Stimulated activated CD4-positive, alpha-beta T cell treated with anti-CD3 and anti-CD28 coated beads, Interleukin-4, amount 100 ng/mL, for 4 hours (primary cell): ENCODE measurements at regions not wholly inside any gene's neighbourhood (a gene's known extent, or its start where the extent isn't known, plus 50 kb on each side); places are given as distances from the start of the nearest gene placed in this dataset.
"Not testable (repeated sequence)": the region's sequence is repeated elsewhere in the genome, so short reads cannot be mapped to it uniquely, and the experiment has no call there.

Source experiments
- DNase-seq, 2 experiments: peaks; one replicate each; pipeline ENCODE4 v3.0.0-alpha.2; 2020

DNA sequence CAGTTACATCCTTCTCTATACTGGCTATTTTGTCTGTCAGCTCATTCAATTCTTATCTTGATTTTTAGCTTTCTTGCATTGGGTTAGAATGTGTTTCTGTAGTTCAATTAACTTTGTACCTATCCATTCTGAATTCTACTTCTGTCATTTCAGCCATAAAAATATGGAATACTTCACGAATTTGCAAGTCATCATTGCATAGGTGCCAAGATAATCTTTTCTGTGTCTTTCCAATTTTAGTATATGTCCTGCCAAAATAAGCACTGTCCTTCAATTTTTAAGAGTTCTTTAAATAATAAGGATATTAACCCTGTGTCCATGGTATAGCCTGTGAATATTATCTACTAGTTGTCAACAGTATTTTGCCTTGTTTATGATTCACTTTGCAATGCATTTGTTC lies 665.7 kb upstream of the MDGA2 start:
- no peak for DNase-seq

DNA sequence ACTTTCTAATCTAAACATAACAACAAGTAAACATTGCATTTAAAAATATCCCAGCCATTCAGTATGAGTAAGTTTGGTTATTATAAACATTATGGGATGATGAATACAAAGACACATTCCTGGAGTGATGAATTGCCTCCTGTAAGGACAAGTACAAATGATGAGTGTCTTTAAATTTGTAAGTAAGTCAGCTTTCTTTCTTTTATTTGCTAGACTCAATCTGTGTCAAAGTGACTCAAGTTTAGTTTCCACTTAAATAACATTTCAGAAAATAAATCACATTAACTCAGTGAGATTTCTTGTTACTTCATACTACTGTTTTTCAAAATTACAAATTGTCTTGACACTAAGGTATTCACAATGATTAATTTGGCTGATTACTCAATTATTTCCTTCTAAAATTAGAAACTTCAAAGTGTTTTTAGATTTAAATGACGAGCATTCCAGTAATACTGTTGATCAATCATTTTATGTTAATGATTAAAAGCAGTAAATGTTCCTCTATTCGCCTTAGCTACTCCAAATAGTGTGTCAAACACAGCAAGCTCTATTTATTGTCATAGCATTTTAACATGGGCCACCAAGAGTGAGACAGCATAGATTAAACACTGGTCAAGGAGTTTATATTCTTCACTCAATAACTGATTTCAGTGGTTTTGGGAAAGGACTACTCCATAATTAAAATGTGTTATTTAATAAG lies 658.0 kb upstream of the MDGA2 start:
- no peak for DNase-seq

- DNase-seq: no peak
These were observed 656.0 kb upstream of the MDGA2 start for GRCh38 chr14:48331421-48331820.

GRCh38 chr14:48325486-48325885 lies 650.1 kb upstream of the MDGA2 start:
- no peak for DNase-seq

- DNase-seq: no peak
These were observed 648.3 kb upstream of the MDGA2 start for GRCh38 chr14:48323665-48324064.

- DNase-seq: no peak
These were observed 644.4 kb upstream of the MDGA2 start for GRCh38 chr14:48319823-48320222.

DNA sequence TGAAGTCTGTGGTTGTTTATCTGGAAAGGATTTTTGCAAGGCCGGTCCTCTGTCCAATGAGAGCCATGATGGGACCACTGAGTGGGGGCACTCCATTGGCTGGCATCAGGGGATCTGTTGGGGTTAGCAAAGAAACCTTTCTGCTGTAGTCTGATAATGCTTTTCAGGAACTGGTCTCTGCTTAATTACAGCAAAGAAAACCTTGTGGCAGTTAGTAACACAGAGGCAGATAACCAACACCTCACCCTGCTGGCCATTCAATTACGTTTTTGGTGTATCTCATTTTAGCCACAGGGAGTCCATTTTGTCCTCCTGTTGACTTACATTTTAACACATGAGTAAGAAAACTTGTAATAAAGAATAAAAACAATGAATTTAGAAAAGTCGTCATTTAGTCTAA lies 629.3 kb upstream of the MDGA2 start:
- no peak for DNase-seq

- no peak for DNase-seq
These were observed 614.3 kb upstream of the MDGA2 start for GRCh38 chr14:48289701-48290100.

GRCh38 chr14:48285217-48285616 lies 609.8 kb upstream of the MDGA2 start:
- not testable (repeated sequence) for DNase-seq

- no peak for DNase-seq
These were observed 599.9 kb upstream of the MDGA2 start for GRCh38 chr14:48275301-48275700.

- no peak for DNase-seq
These were observed 599.4 kb upstream of the MDGA2 start for GRCh38 chr14:48274826-48275225.

GRCh38 chr14:48267926-48268325 lies 592.5 kb upstream of the MDGA2 start:
- DNase-seq: not testable (repeated sequence)

DNA sequence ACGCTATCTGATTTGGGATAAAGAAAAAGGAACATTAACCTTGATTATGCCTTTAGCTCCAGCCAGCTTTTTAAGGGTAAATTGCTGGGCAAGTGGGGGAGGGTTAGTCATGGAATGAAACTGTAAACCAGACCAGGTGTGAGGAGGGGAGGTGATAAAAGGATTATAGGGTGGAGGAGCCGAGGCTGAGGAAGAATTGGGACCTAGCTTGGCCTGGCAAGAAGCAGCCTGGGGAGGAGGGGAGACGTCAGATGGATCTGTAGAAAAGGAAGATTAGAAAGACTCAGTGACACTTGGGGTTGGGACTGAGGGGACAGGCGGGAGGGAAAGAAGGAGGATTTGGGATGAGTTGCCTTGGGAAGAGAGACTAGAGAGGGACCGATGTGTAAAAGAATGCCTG lies 590.8 kb upstream of the MDGA2 start:
- not testable (repeated sequence) for DNase-seq

DNA sequence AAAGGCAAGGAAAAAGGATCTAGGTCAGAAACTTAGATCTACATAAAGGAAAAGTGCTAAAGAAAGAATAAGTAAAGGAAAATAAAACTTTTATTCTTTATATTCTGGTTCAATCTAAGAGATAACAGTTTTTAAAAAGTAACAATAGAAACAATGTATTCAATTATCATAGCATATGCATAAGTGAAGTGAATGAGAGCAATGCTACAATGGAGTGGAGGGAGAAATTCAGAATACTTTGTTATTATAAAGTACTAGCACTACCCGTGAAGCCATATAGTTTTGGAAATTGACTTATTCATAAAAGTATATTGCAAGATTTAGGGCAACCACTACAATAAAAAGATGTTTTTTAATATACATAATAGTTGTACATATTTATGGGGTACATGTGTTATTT lies 586.0 kb upstream of the MDGA2 start:
- no peak for DNase-seq

DNA sequence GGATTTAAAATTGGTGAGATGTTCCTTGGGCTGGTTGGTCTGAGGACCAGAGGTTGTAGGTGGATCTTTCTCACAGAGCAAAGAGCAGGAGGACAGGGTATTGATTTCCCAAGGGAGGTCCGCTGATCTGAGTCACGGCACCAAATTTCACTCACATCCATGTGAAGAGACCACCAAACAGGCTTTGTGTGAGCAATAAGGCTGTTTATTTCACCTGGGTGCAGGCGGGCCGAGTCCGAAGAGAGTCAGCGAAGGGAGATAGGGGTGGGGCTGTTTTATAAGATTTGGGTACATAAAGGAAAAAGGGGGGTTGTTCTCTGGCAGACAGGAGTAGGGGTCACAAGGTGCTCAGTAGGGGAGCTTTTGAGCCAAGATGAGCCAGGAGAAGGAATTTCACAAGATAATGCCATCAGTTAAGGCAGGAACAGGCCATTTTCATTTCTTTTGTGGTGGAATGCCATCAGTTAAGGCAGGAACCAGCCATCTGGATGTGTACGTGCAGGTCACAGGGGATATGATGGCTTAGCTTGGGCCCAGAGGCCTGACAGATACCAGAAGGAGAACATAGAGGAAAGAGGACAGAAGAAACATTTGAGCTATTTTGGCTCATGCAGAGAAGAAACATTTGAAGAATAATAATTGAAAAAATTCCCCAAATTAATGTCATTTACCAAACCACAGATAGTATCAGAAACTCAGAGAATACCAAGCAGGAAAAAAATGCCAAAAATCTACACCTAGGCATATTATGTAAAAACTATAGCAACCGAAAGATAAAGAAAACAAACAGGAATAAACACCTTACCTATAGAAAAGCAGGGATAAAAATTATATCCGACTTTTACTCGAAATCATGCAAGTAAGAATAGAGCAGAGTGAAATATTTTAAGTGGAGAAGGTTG lies 585.2 kb upstream of the MDGA2 start:
- not testable (repeated sequence) for DNase-seq

- DNase-seq: not testable (repeated sequence)
These were observed 584.5 kb upstream of the MDGA2 start for GRCh38 chr14:48259876-48260275.

DNA sequence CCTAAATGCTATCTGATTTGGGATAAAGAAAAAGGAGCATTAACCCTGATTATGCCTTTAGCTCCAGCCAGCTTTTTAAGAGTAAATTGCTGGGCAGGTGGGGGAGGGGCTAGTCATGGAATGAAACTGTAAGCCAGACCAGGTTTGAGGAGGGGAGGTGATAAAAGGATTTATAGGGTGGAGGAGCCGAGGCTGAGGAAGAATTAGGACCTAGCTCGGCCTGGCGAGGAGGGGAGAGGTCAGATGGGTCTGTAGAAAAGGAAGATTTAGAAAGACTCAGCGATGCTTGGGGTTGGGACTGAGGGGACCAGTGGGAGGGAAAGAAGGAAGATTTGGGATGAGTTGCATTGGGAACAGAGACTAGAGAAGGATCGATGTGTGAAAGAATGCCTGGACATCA lies 583.8 kb upstream of the MDGA2 start:
- not testable (repeated sequence) for DNase-seq

DNA sequence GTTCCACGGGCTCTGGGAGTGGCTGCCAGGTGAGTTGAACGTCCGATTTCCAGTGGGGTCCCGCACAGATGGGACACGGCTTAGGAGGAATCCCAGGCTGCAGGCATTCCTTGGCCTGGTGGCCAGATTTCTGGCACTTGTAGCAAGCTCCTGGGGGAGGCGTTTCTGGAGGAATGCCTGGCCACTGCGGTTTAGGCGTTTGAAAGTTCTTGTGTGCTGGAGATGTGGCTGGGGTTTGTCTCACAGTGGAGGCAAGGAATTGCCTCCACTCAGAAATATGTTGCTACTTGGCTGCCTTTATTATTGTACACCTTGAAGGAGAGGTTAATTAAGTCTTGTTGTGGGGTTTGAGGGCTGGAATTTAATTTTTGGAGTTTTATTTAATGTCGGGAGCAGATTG lies 583.3 kb upstream of the MDGA2 start:
- not testable (repeated sequence) for DNase-seq

GRCh38 chr14:48253020-48253419 lies 577.6 kb upstream of the MDGA2 start:
- DNase-seq: no peak

DNA sequence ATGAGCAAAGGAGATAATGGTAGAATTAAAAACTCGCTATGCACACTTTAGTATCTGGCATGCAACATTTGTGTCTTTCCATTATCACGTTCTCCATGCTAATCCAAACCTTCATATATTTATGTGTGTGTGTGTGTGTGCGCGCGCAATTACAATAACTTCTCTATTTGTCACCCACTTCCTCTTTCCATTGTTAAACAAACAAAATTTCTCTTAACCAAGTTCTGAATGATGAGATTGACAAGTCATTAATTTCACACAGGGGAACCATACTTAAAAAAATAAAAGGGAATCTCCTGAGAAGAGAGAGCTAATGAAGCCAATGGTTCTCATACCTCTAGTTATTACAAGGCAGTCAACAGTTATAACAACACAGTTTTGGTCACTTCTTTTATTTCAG lies 575.9 kb upstream of the MDGA2 start:
- no peak for DNase-seq

GRCh38 chr14:48250575-48250974 lies 575.2 kb upstream of the MDGA2 start:
- no peak for DNase-seq

DNA sequence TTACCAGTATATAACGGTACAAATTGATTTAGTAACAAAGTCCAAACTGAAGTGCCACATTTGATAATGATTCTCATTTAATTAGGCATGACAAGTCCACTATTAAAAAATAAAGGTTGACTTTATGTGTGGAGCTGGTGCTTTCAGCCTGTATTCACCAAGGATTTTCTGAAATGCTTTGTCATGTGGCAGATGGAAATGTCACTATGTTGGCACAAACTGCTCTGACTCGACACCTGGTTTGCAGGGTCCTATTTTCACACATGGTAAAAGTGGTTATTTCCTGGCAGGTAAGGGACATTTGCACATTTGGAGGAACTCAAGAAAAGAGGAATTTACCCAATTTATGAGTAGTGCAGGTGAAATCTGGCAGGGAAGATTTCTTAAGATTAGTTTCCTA lies 572.6 kb upstream of the MDGA2 start:
- no peak for DNase-seq

DNA sequence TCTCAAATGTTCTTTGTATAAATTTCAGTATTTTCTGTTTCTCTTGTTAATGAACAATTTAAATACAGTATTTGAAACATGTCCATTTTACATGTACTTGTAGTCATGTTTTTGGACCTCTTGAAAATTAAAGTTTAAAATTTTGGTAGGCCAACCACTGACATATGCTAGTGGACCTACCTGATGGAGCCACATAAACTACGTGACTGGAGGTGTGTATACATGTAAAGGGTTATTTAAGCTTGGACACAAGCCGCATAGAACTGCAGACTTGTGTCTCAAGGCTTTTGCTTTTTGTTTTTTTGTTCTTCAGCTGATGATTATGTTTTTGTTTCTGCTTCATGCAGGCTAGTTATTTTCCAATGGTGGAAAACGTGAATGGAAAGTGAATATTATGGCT lies 568.5 kb upstream of the MDGA2 start:
- no peak for DNase-seq

GRCh38 chr14:48229091-48229490 lies 553.7 kb upstream of the MDGA2 start:
- DNase-seq: no peak
